ENCODE measurements at regions not wholly inside any gene's neighbourhood (a gene's known extent, or its start where the extent isn't known, plus 50 kb on each side); places are given as distances from the start of the nearest gene placed in this dataset.

DNA sequence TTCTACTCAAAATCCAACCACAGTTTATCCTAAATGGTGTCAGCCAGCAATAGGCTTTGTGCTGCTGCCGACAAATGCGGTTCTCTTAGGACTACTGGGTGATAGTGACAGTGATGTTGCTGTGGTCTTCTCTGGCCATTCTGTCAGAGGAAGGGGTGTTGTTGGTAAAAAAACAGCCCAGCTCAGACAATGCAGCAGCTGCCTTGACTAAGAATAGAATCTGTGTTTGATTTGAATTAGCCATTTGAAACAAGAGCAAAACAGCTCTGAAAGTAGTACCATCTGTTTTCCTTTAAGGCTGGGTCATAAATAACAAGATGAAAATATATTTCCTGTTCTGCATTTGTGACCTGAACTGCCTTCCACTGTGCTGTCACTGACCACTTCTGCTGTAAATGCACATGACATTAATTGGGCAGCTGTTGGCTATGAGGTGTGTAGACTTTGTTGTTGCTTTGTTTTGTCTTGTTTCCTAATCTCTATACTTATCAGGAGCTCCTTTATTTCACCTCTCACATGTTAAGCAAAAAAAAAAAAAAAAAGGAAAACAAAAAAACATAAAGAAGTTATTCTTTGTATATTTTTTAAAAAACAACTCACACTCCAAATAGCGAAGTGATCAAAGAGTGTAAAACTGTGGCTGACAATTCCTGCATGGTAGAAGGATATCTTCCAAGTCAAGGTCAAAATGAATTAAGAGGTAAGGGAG lies 497.8 kb upstream of the ARID1B start:
- in situ Hi-C loops (cut with HindIII; ENCODE audit: low sequenced_read_pairs), result no loop called here
- TF ChIP-seq, protein P1, sequence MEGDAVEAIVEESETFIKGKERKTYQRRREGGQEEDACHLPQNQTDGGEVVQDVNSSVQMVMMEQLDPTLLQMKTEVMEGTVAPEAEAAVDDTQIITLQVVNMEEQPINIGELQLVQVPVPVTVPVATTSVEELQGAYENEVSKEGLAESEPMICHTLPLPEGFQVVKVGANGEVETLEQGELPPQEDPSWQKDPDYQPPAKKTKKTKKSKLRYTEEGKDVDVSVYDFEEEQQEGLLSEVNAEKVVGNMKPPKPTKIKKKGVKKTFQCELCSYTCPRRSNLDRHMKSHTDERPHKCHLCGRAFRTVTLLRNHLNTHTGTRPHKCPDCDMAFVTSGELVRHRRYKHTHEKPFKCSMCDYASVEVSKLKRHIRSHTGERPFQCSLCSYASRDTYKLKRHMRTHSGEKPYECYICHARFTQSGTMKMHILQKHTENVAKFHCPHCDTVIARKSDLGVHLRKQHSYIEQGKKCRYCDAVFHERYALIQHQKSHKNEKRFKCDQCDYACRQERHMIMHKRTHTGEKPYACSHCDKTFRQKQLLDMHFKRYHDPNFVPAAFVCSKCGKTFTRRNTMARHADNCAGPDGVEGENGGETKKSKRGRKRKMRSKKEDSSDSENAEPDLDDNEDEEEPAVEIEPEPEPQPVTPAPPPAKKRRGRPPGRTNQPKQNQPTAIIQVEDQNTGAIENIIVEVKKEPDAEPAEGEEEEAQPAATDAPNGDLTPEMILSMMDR (IDR thresholded peaks at IDR 0.05; ENCODE audit: low read depth, low read length, missing control alignments), result no peak
- no peak overlapping the region for H3K4me3 ChIP-seq (ENCODE audit: low read depth, low read length)
- DNase-seq (ENCODE audit: low read depth), result no peak

DNA sequence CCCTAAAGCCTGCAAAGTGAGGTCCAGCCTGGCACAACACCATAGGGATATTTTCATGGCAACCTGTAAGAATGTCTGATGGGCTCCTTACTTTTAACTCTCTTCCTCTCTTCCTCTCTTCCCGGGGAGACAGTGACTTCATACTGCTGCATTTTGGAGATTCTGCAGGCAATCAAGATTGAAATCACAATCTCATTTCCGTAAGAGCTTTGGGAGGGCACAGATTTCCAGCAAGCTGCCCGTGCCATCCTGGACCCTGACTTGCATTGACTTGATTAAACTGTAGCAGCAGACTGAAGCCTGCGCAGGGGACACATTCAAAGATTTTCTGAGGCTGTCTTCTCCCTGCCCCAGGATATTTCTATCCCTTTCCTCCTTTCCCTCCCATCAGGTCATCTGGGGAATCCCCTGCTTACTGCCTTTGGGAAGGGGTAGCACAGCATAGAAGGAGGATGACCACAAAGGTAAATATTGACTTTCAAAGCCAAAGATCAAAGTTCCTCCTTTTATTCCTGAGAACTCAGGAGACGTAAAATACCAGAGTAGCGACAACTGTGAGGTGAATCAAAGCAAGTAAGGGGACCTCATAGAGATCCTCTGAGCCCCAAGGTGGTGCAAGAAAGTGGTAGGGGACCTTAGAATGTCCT lies 504.0 kb upstream of the ARID1B start:
- TF ChIP-seq, protein P1 (IDR thresholded peaks at IDR 0.05; ENCODE audit: low read depth, low read length, missing control alignments), result no peak
- DNase-seq (ENCODE audit: low read depth), result no peak
- no peak overlapping the region for H3K4me3 ChIP-seq (ENCODE audit: low read depth, low read length)
- in situ Hi-C loops (cut with HindIII; ENCODE audit: low sequenced_read_pairs), result no loop called here

DNA sequence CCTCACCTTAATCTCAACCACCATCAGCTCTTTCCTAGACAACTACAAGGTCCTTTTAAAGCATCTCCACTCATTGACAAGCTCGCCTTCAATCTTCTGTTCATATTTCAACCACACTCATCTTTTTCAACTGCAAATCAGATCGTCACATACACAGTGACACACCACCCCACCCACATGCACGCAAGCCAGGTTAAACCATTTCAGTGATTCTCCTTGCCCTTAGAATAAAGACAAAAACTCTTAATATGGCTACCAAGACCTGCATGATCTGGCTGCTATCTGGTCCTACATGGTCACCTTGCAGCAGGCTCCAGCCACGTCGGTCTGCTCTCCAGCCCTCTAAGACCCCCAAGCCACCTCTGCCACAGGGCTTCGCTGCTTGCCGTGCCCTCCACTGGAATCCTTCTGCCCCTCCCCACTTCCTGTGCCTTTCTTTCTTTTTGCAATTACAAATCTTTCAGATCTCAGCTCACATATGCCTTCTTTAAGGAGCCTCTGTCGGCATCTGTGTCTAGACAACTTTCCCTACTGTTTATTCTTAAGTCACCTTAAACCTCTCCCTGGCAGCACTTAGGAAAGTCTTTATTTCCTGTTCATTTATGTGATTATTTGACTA lies 507.3 kb upstream of the ARID1B start:
- DNase-seq (ENCODE audit: low read depth), result no peak
- TF ChIP-seq, protein P1 (IDR thresholded peaks at IDR 0.05; ENCODE audit: low read depth, low read length, missing control alignments), result no peak
- in situ Hi-C loops (cut with HindIII; ENCODE audit: low sequenced_read_pairs), result no loop called here
- H3K4me3 ChIP-seq (ENCODE audit: low read depth, low read length), result no peak overlapping the region

DNA sequence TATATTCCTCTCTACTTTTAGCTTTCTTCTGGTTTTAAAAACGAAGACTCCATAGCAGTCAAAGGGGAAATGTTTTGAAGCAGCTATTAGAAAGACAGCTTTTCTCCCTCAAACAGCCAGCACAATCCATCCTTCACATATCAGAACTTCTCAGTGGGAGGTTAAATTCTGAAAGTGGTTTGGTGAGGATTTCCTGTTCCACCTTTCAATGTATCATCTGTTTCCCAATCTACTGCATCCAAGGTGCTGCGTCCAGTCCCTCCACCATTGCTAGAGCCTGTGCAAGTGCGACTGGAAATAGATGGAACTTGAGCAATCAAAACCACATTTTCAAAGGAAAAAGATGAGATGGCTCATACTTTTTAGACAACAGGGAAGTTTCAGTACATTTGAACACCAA lies 508.3 kb upstream of the ARID1B start:
- no peak overlapping the region for H3K4me3 ChIP-seq (ENCODE audit: low read depth, low read length)
- in situ Hi-C loops (cut with HindIII; ENCODE audit: low sequenced_read_pairs), result no loop called here
- TF ChIP-seq, protein P1 (IDR thresholded peaks at IDR 0.05; ENCODE audit: low read depth, low read length, missing control alignments), result no peak
- no peak for DNase-seq (ENCODE audit: low read depth)

DNA sequence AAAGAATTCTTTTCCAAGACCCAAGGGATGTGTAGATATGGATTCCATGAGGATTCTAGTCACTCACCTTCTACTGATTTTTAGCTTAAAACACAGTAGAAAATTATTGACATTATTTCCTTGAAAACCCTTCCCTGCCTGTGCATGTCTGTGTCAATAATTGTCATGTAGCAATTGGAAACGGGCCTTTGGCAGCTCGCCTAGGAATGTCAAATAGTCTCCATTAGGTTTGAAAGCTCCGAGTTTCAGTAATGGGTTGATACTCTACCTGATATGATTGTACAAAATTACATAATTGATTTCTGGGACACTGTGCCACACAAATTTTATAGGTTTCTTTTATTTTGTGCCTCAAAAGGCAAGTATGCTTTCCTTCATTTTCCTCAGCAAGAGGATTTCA lies 515.2 kb upstream of the ARID1B start:
- no peak for DNase-seq (ENCODE audit: low read depth)
- in situ Hi-C loops (cut with HindIII; ENCODE audit: low sequenced_read_pairs), result no loop called here
- TF ChIP-seq, protein P1 (IDR thresholded peaks at IDR 0.05; ENCODE audit: low read depth, low read length, missing control alignments), result no peak
- no peak overlapping the region for H3K4me3 ChIP-seq (ENCODE audit: low read depth, low read length)

DNA sequence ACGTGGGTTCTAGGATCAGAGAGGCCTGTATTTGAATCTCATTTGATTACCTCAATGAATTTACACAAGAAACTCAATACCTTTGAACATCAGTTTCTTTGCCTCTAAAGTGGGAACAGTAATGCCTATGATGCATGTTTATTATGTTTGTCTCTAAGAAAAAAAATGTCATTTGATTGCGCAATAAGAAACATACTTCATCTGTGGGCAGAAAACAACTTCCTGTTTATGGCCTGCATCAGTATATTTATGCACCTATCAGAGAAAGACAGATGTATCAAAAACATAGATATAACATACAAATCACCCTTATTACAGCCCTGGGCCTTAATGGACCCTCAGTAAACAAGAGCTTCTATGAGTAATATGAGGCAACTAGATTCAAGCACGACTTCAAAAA lies 516.4 kb upstream of the ARID1B start:
- in situ Hi-C loops (cut with HindIII; ENCODE audit: low sequenced_read_pairs), result no loop called here
- TF ChIP-seq, protein P1 (IDR thresholded peaks at IDR 0.05; ENCODE audit: low read depth, low read length, missing control alignments), result no peak
- no peak for DNase-seq (ENCODE audit: low read depth)
- H3K4me3 ChIP-seq (ENCODE audit: low read depth, low read length), result no peak overlapping the region

All from astrocyte of the cerebellum (primary cell).